Activated CD8-positive, alpha-beta T cell treated with anti-CD3 and anti-CD28 coated beads for 36 hours (primary cell): ENCODE measurements at regions not wholly inside any gene's neighbourhood (a gene's known extent, or its start where the extent isn't known, plus 50 kb on each side); places are given as distances from the start of the nearest gene placed in this dataset.

Source experiments
- ATAC-seq: fragments of 200-7000 bp; cut with Tn5 transposase; one replicate; pipeline ENCODE4 v1.10.0; 2021; ENCODE audit warnings: mild to moderate bottlenecking, moderate library complexity
- CTCF ChIA-PET: fragments of 350-600 bp; sonication (Branson Sonifier 250); formaldehyde crosslinking; loops from one replicate; lab custom pipeline; 2021; ENCODE audit warnings: antibody characterized with exemption; lab: Charles Lee
- POLR2A ChIA-PET: fragments of 350-600 bp; sonication (Branson Sonifier 250); formaldehyde crosslinking; loops from one replicate; lab custom pipeline; 2021; ENCODE audit warnings: antibody characterized with exemption; lab: Charles Lee
- DNase-seq: peaks from one replicate; pipeline ENCODE4 v3.0.0-alpha.2; 2020
- H3K27ac Mint-ChIP-seq: one replicate; pipeline ENCODE4 v1.8.0; 2021; ENCODE audit warnings: mild to moderate bottlenecking, mixed read lengths
- H3K27me3 Mint-ChIP-seq: one replicate; pipeline ENCODE4 v1.8.0; 2021; ENCODE audit warnings: mixed read lengths
- H3K36me3 Mint-ChIP-seq: one replicate; pipeline ENCODE4 v1.8.0; 2021; ENCODE audit warnings: low read depth, mixed read lengths
- H3K4me1 Mint-ChIP-seq: one replicate; pipeline ENCODE4 v1.8.0; 2021; ENCODE audit warnings: low read depth, mixed read lengths
- H3K4me3 Mint-ChIP-seq: one replicate; pipeline ENCODE4 v1.8.0; 2021; ENCODE audit warnings: mild to moderate bottlenecking, moderate library complexity, mixed read lengths
- H3K9me3 Mint-ChIP-seq: one replicate; pipeline ENCODE4 v1.8.0; 2021; ENCODE audit warnings: mixed read lengths
- CTCF ChIP-seq: fragments of 200-600 bp; IDR thresholded peaks from one replicate; pipeline ENCODE4 v1.8.0; 2022; ENCODE audit warnings: antibody characterized with exemption, mild to moderate bottlenecking
- intact Hi-C: fragments of 100-400 bp; cut with micrococcal nuclease; formaldehyde crosslinking; loops from one replicate; pipeline ENCODE4 v1.10.0; 2022

GRCh38 chr2:120533625-120534024 lies 187.7 kb downstream of the INHBB start:
- Mint-ChIP-seq H3K27me3 (peaks cover 1% of the 10 kb centered on the region), H3K27ac (no peak overlapping the region), H3K36me3 (no peaks in the 10 kb centered on the region), H3K4me3 (no peak overlapping the region), H3K9me3 (no peaks in the 10 kb centered on the region), H3K4me1 (no peaks in the 10 kb centered on the region)
- POLR2A ChIA-PET, result no interaction called here
- ATAC-seq, result no peak
- DNase-seq, result no peak
- intact Hi-C loops, result no loop called here
- CTCF ChIA-PET, result interaction anchor here (1.2 kb wide), 1 partner anchor 147 kb away, joined by 4 read pairs; no protein-coding TSS in a partner anchor
- no peak for TF ChIP-seq CTCF

GRCh38 chr2:120534457-120534856 lies 188.5 kb downstream of the INHBB start:
- Mint-ChIP-seq H3K27ac (no peak overlapping the region), H3K36me3 (no peaks in the 10 kb centered on the region), H3K27me3 (peaks cover 1% of the 10 kb centered on the region), H3K4me1 (no peaks in the 10 kb centered on the region), H3K4me3 (no peak overlapping the region), H3K9me3 (no peaks in the 10 kb centered on the region)
- POLR2A ChIA-PET, result no interaction called here
- ATAC-seq, result no peak
- intact Hi-C loops, result no loop called here
- DNase-seq, result no peak
- CTCF ChIA-PET, result interaction anchor here (1.2 kb wide), 1 partner anchor 146 kb away, joined by 4 read pairs; no protein-coding TSS in a partner anchor
- TF ChIP-seq CTCF, result no peak

GRCh38 chr2:120535081-120535480 lies 189.1 kb downstream of the INHBB start:
- no peak for TF ChIP-seq CTCF
- H3K9me3 Mint-ChIP-seq, result no peaks in the 10 kb centered on the region
- DNase-seq, result no peak
- H3K27ac Mint-ChIP-seq, result no peak overlapping the region
- intact Hi-C loops, result no loop called here
- H3K27me3 Mint-ChIP-seq, result no peaks in the 10 kb centered on the region
- ATAC-seq, result no peak
- no peaks in the 10 kb centered on the region for H3K4me1 Mint-ChIP-seq
- no peaks in the 10 kb centered on the region for H3K36me3 Mint-ChIP-seq
- ChIA-PET CTCF (no interaction called here), POLR2A (no interaction called here)
- H3K4me3 Mint-ChIP-seq, result no peak overlapping the region

GRCh38 chr2:120536141-120536540 lies 190.2 kb downstream of the INHBB start:
- Mint-ChIP-seq H3K36me3 (no peaks in the 10 kb centered on the region), H3K9me3 (no peaks in the 10 kb centered on the region), H3K27me3 (no peaks in the 10 kb centered on the region), H3K4me3 (no peak overlapping the region), H3K4me1 (no peaks in the 10 kb centered on the region), H3K27ac (no peak overlapping the region)
- intact Hi-C loops, result no loop called here
- POLR2A ChIA-PET, result no interaction called here
- ATAC-seq (no peak), DNase-seq (no peak)
- TF ChIP-seq CTCF, result no peak
- CTCF ChIA-PET, result no interaction called here

- H3K4me3 Mint-ChIP-seq, result no peak overlapping the region
- DNase-seq (no peak), ATAC-seq (no peak)
- intact Hi-C loops, result no loop called here
- H3K27ac Mint-ChIP-seq, result no peak overlapping the region
- no peaks in the 10 kb centered on the region for H3K27me3 Mint-ChIP-seq
- TF ChIP-seq CTCF, result no peak
- POLR2A ChIA-PET, result no interaction called here
- H3K36me3 Mint-ChIP-seq, result no peaks in the 10 kb centered on the region
- no peaks in the 10 kb centered on the region for H3K4me1 Mint-ChIP-seq
- no peaks in the 10 kb centered on the region for H3K9me3 Mint-ChIP-seq
- CTCF ChIA-PET, result no interaction called here
Observed at GRCh38 chr2:120538691-120539423, 192.9 kb downstream of the INHBB start.
